Right cardiac atrium (tissue), 5 donors: ENCODE measurements at regions not wholly inside any gene's neighbourhood (a gene's known extent, or its start where the extent isn't known, plus 50 kb on each side); places are given as distances from the start of the nearest gene placed in this dataset.
A peak's percentile ranks its signal among the peaks of the same experiment; 100 is the strongest.
"Not testable (repeated sequence)": the region's sequence is repeated elsewhere in the genome, so short reads cannot be mapped to it uniquely, and the experiment has no call there.

Experiments
- ATAC-seq, 2 donors: fragments of 200-7000 bp; cut with Tn5 transposase; one replicate each; pipeline versions ENCODE4 v1.8.0 to v1.9.1; 2020; ENCODE audit warnings: moderate library complexity in 2 of 2, mild to moderate bottlenecking in 1 of 2
- DNase-seq, 3 donors: peaks; one replicate each; pipeline ENCODE4 v3.0.0-alpha.2; 2020
- H3K27ac ChIP-seq: one replicate; pipeline ENCODE4 v1.5.1; 2013; ENCODE audit warnings: mild to moderate bottlenecking, low read length, control low read depth, moderate library complexity
- H3K27me3 ChIP-seq: one replicate; pipeline ENCODE4 v1.6.1; 2013; ENCODE audit not compliant: control insufficient read depth, insufficient read depth
- H3K4me1 ChIP-seq: one replicate; pipeline ENCODE4 v1.6.1; 2013; ENCODE audit warnings: low read length; ENCODE audit not compliant: control insufficient read depth, insufficient read depth
- H3K4me3 ChIP-seq: one replicate; pipeline ENCODE4 v1.5.1; 2013; ENCODE audit warnings: low read length, control low read depth
- H3K9me3 ChIP-seq: one replicate; pipeline ENCODE4 v1.6.1; 2013; ENCODE audit warnings: low read length; ENCODE audit not compliant: control insufficient read depth
- WGBS: extraction: QIAGEN DNeasy Blood & Tissue Kit; methylation state at CpG from one replicate; pipeline ENCODE4 v1.1.7; 2013; 5-methylcytosine and 5-hydroxymethylcytosine counted together
- intact Hi-C, 4 donors: fragments of 100-400 bp; cut with DNase I; formaldehyde crosslinking; loops; one replicate each; pipeline versions ENCODE4 v1.11.0 to v1.14.0; 2022 to 2023
- donor health status: healthy with polysubstance abuse.
- donor health status: DM: no; HTN: yes; CAD: no.
- donor health status: DM: no; HTN: no; CAD: no.
- donor health status: DM: no; HTN: yes; CAD: no; lungs with severe emphysema.
- donor health status: DM: yes; HTN: yes; CAD: no.

- Histone ChIP-seq H3K27me3 (no peaks in the 10 kb centered on the region), H3K4me1 (no peaks in the 10 kb centered on the region), H3K9me3 (no peaks in the 10 kb centered on the region), H3K27ac (no peak overlapping the region), H3K4me3 (no peak overlapping the region)
- 68% methylated on average over 1 of the region's 1 CpG for WGBS
- DNase-seq (no peak), ATAC-seq (no peak)
- intact Hi-C loops = no loop called here
Measured at GRCh38 chr4:15320121-15320678, 107.6 kb upstream of the C1QTNF7 start.

GRCh38 chr4:15322006-15322405, 105.8 kb upstream of the C1QTNF7 start:
- H3K27me3 ChIP-seq = no peaks in the 10 kb centered on the region
- no peaks in the 10 kb centered on the region for H3K4me1 ChIP-seq
- no peak overlapping the region for H3K4me3 ChIP-seq
- intact Hi-C loops = no loop called here
- H3K9me3 ChIP-seq = no peaks in the 10 kb centered on the region
- H3K27ac ChIP-seq = no peak overlapping the region
- WGBS = 33% methylated on average over 3 of the region's 3 CpGs
- ATAC-seq = no peak
- peak in 2 of 3 donors; percentile 52 to 62 for DNase-seq

GRCh38 chr4:15325987-15326386, 101.8 kb upstream of the C1QTNF7 start:
- Histone ChIP-seq H3K27me3 (no peaks in the 10 kb centered on the region), H3K27ac (no peak overlapping the region), H3K9me3 (no peaks in the 10 kb centered on the region), H3K4me1 (no peaks in the 10 kb centered on the region), H3K4me3 (no peak overlapping the region)
- DNase-seq (no peak), ATAC-seq (no peak)
- intact Hi-C loops = no loop called here
- 76% methylated on average over 5 of the region's 5 CpGs for WGBS

- Histone ChIP-seq H3K27me3 (no peaks in the 10 kb centered on the region), H3K4me3 (no peak overlapping the region), H3K9me3 (no peaks in the 10 kb centered on the region), H3K27ac (no peak overlapping the region), H3K4me1 (no peaks in the 10 kb centered on the region)
- DNase-seq (peak in 2 of 3 donors; percentile 14 to 42), ATAC-seq (peak in 1 of 2 donors; percentile 48)
- intact Hi-C loops = no loop called here
- WGBS = 51% methylated on average over 7 of the region's 7 CpGs
Measured at GRCh38 chr4:15327311-15328298, 100.2 kb upstream of the C1QTNF7 start.

GRCh38 chr4:15331930-15332329, 95.9 kb upstream of the C1QTNF7 start:
- no peak overlapping the region for H3K27ac ChIP-seq
- ATAC-seq (no peak), DNase-seq (no peak)
- no peaks in the 10 kb centered on the region for H3K4me1 ChIP-seq
- WGBS = 66% methylated on average over 3 of the region's 3 CpGs
- no peaks in the 10 kb centered on the region for H3K9me3 ChIP-seq
- no peaks in the 10 kb centered on the region for H3K27me3 ChIP-seq
- intact Hi-C loops = no loop called here
- no peak overlapping the region for H3K4me3 ChIP-seq

- intact Hi-C loops = no loop called here
- ATAC-seq = no peak
- WGBS = 78% methylated on average over 4 of the region's 4 CpGs
Measured at GRCh38 chr4:15332377-15332776, 95.5 kb upstream of the C1QTNF7 start.

GRCh38 chr4:15333692-15334633, 93.9 kb upstream of the C1QTNF7 start:
- no peak for ATAC-seq

More at GRCh38 chr4:15332377-15332776, 95.5 kb upstream of the C1QTNF7 start:
- no peaks in the 10 kb centered on the region for H3K4me1 ChIP-seq
- no peaks in the 10 kb centered on the region for H3K27me3 ChIP-seq
- no peak overlapping the region for H3K27ac ChIP-seq
- H3K9me3 ChIP-seq = no peaks in the 10 kb centered on the region
- H3K4me3 ChIP-seq = no peak overlapping the region
- DNase-seq = no peak

GRCh38 chr4:15336410-15337167, 91.2 kb upstream of the C1QTNF7 start:
- H3K27ac ChIP-seq = no peak overlapping the region
- 68% methylated on average over 8 of the region's 8 CpGs for WGBS

More at GRCh38 chr4:15333692-15334633, 93.9 kb upstream of the C1QTNF7 start:
- DNase-seq = no peak
- Histone ChIP-seq H3K27ac (no peak overlapping the region), H3K9me3 (no peaks in the 10 kb centered on the region), H3K4me3 (no peak overlapping the region), H3K4me1 (no peaks in the 10 kb centered on the region), H3K27me3 (no peaks in the 10 kb centered on the region)
- intact Hi-C loops = no loop called here
- WGBS = 62% methylated on average over 3 of the region's 3 CpGs

GRCh38 chr4:15337168-15337657, 90.6 kb upstream of the C1QTNF7 start:
- H3K27ac ChIP-seq, H3K9me3 ChIP-seq, H3K4me3 ChIP-seq, ATAC-seq, intact Hi-C loops, H3K4me1 ChIP-seq, H3K27me3 ChIP-seq, DNase-seq: not testable (repeated sequence)
- 63% methylated on average over 2 of the region's 2 CpGs for WGBS

More at GRCh38 chr4:15336410-15337167, 91.2 kb upstream of the C1QTNF7 start:
- Histone ChIP-seq H3K27me3 (no peaks in the 10 kb centered on the region), H3K4me3 (no peak overlapping the region), H3K9me3 (no peaks in the 10 kb centered on the region), H3K4me1 (no peaks in the 10 kb centered on the region)
- intact Hi-C loops = no loop called here
- DNase-seq (no peak), ATAC-seq (no peak)

- intact Hi-C loops = no loop called here
- 57% methylated on average over 5 of the region's 5 CpGs for WGBS
- DNase-seq = no peak
- Histone ChIP-seq H3K4me3 (peak overlapping the region; percentile 21), H3K9me3 (no peaks in the 10 kb centered on the region), H3K27ac (no peak overlapping the region), H3K4me1 (no peaks in the 10 kb centered on the region), H3K27me3 (no peaks in the 10 kb centered on the region)
- ATAC-seq = no peak
Measured at GRCh38 chr4:15339737-15340136, 88.1 kb upstream of the C1QTNF7 start.
